ENCODE measurements at regions not wholly inside any gene's neighbourhood (a gene's known extent, or its start where the extent isn't known, plus 50 kb on each side); places are given as distances from the start of the nearest gene placed in this dataset.

- in situ Hi-C loops (cut with MboI; ENCODE audit: low sequenced_read_pairs): no loop called here
These were observed 159.2 kb upstream of the CST7 start for GRCh38 chr20:24789877-24790276.

- in situ Hi-C loops (cut with MboI; ENCODE audit: low sequenced_read_pairs): no loop called here
These were observed 158.3 kb upstream of the CST7 start for GRCh38 chr20:24790746-24791283.

- in situ Hi-C loops (cut with MboI; ENCODE audit: low sequenced_read_pairs): no loop called here
These were observed 157.1 kb upstream of the CST7 start for GRCh38 chr20:24791953-24792352.

GRCh38 chr20:24792641-24793495 lies 156.2 kb upstream of the CST7 start:
- in situ Hi-C loops (cut with MboI; ENCODE audit: low sequenced_read_pairs): no loop called here

- in situ Hi-C loops (cut with MboI; ENCODE audit: low sequenced_read_pairs): no loop called here
These were observed 153.6 kb upstream of the CST7 start for GRCh38 chr20:24795436-24795835.

DNA sequence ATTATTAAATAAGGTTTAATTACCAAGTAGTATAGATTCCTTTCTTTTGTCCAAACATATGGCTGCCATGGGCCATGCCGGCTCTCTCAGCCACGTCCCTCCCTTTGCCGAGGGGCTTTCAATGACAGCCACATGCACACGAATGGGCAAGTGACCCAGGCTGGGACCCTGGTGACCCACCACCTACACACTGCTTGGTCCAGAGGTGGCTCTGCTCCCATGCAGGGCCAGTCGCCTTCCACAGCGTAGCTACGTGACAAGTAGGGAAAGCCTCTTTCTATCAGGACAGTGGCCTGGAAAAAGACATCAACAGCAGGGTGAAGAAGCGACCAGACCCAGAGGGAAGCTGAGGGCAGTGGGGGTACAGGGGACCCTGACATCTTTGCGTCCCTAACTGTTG lies 152.8 kb upstream of the CST7 start:
- in situ Hi-C loops (cut with MboI; ENCODE audit: low sequenced_read_pairs): no loop called here

GRCh38 chr20:24797113-24797512 lies 152.0 kb upstream of the CST7 start:
- in situ Hi-C loops (cut with MboI; ENCODE audit: low sequenced_read_pairs): no loop called here

DNA sequence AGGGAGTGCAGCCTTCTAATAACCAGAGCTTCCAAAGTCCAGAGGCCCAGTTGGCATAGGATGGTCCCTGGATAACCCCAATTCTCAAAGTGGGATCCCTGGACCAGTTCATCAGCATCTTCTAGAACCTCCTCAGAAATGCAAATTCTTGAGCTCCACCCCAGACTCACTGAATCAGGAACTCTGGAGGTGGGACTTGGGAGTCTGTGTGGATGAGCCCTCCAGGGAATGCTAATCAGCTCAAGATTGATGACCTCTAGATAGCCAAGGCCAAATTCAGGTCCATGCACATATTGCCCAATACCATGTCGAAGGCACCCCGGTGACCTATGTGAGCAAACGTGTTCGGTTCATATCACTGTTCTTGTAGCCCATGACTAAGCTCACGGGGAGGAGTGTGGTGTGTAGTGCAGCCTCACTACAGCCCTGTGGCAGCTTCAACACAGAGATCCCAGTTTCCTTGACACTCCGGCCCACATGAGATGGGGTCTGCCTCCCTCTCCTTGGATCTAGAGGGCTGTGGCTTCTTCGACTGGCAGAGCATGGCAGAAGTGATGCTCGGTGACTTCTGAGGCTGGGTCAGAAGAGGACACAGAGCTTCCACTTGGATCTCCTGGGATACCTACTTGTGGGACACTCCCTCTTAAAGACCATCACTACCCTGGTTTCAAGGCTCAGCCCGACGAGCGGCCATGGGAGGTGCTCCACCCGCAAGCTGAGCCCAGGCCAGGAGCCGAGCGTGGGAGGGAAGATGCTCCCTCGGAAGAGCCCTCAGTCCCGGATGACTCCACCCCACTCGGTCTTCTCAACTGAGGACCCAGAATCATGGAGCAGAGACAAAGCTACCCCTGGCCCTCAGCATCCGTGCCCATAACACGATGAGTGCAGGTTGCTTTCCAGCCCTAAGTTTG lies 151.1 kb upstream of the CST7 start:
- in situ Hi-C loops (cut with MboI; ENCODE audit: low sequenced_read_pairs): no loop called here

DNA sequence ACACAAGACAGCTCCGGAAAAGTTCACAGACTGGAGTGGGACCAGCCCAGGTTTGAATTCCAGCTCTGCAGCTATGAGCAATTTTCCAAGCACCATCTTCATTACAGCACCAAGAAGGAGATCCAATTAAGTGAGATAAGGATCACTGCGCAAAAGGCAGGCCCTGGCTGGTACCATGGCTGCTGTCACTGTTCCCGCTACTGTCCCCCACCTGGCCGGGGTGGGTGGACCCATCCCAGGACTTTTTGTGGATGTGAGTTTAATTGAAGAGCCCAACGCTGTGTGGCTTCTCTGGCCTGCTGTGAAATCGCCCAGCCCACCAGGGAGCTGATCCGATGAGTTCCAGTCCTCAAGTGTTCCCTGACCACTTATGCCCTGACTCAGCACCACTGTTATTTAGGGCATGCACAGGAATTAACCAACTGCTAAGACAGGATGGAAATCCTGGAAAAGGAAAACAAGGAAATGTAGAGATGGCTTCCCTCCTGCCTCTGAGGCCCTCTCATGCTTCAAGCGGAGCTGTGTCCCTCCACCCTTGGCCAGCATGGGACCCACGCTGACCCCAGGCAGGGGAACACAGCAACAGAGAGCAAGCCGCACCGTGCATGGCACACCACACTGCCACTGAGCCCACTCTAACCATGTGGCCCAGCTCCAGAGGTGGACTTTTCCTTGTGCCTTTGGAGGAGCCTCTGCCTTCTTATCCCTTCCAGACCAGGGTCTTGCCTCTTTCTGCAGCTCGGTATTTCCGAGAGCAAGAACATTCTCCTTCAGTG lies 150.0 kb upstream of the CST7 start:
- in situ Hi-C loops (cut with MboI; ENCODE audit: low sequenced_read_pairs): no loop called here

DNA sequence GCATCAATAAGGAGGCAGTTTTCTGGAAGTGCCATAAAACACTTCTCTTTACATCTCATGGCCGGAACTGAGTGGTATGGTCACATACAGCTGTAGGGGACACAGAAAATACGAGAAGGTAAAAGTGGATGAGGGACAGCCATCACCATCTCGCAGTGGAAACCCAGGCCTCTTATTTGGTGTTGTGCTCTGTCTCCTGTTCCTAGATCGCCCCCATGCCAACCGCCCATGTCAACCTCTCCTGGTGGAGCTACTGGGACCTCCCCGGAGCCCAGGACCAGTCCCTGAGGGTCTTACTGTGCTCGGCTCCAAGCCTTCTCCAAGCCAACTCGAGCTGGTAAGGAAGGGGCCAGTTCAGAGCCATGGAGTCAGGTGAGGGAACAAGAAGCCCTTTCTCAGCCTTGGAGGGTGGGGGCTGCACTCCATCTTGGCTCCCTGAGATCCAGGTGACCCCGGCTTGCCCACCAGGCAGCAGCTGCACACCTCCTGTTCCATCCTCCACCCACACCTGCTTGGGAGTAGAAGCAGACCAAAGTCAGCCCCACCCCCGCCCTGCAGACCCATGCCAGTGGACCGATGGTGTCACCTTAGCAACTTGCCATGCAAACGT lies 149.0 kb upstream of the CST7 start:
- in situ Hi-C loops (cut with MboI; ENCODE audit: low sequenced_read_pairs): no loop called here

GRCh38 chr20:24802286-24802820 lies 146.7 kb upstream of the CST7 start:
- in situ Hi-C loops (cut with MboI; ENCODE audit: low sequenced_read_pairs): no loop called here

DNA sequence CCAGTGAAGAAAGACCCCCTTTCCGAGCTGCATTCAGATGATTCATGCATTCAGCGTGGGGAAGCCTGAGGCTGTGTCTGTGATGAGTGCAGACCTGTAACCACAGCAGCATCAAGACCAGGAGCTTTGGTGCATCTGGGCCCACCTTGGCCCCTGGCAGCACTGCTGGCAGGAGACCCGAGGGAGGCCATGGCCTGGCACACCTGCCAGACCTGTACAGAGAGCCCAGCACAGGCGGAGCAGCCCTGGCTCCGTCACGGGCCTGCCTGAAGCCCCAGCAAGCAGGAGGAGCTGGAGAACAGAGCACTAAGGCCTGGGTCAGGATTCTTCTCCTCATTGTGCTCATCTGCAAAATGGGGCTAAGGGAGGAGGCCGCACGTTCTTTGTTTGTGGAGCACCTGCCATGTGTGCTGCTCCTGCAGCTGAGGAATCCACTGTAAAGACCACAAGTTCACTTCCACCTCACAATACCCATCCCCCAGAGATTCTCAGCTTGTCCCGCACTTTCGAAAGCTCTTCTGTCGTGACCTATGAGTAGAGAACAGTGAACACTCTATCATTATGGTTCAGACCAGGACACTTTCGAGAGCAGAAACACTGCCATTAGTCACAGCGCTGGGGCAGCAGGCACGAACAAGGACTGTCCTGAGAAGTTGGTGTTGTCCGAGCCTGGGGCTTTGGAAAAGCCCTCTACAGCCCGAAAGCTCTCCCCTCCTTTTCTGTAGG lies 144.4 kb upstream of the CST7 start:
- in situ Hi-C loops (cut with MboI; ENCODE audit: low sequenced_read_pairs): no loop called here

GRCh38 chr20:24805456-24806238 lies 143.4 kb upstream of the CST7 start:
- in situ Hi-C loops (cut with MboI; ENCODE audit: low sequenced_read_pairs): no loop called here

GRCh38 chr20:24806705-24807676 lies 142.1 kb upstream of the CST7 start:
- in situ Hi-C loops (cut with MboI; ENCODE audit: low sequenced_read_pairs): no loop called here

- in situ Hi-C loops (cut with MboI; ENCODE audit: low sequenced_read_pairs): no loop called here
These were observed 140.5 kb upstream of the CST7 start for GRCh38 chr20:24808616-24809015.

GRCh38 chr20:24809606-24810005 lies 139.5 kb upstream of the CST7 start:
- in situ Hi-C loops (cut with MboI; ENCODE audit: low sequenced_read_pairs): no loop called here

- in situ Hi-C loops (cut with MboI; ENCODE audit: low sequenced_read_pairs): no loop called here
These were observed 138.2 kb upstream of the CST7 start for GRCh38 chr20:24810676-24811407.
